ENCODE measurements at regions not wholly inside any gene's neighbourhood (a gene's known extent, or its start where the extent isn't known, plus 50 kb on each side); places are given as distances from the start of the nearest gene placed in this dataset.

DNA sequence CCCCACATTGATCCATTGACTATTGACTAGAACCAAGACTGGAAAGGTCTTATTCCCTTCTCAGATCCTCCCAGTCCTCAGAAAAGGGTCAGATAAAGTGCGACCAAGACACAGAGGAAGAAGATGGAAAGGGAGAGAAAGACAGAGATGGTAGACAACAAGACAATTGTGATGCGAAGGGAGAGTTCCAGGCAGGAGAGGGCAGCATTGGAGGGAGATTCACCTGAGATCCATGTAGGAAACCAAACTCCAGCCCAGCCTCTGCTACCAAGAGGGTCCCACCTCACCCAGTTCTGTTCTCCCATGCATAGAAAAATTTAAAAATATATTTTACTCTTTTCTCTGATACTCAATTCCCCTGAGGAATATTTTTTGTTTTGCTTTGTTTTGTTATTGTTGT, 67.3 kb upstream of the TSHZ3 start:
- Histone ChIP-seq H3K36me3 (no peaks in the 10 kb centered on the region), H3K4me1 (no peaks in the 10 kb centered on the region), H3K9me3 (no peaks in the 10 kb centered on the region), H3K4me3 (no peak overlapping the region), H3K27ac (no peak overlapping the region), H3K27me3 (no peaks in the 10 kb centered on the region)
- TF ChIP-seq CTCF (IDR thresholded peaks at IDR 0.05) (no peak), POLR2A (IDR thresholded peaks at IDR 0.05) (no peak)
- 81 to 86% methylated on average over 2 of the region's 2 CpGs for WGBS, 2 donors
- intact Hi-C loops (cut with DNase I) = no loop called here
- DNase-seq = no peak

DNA sequence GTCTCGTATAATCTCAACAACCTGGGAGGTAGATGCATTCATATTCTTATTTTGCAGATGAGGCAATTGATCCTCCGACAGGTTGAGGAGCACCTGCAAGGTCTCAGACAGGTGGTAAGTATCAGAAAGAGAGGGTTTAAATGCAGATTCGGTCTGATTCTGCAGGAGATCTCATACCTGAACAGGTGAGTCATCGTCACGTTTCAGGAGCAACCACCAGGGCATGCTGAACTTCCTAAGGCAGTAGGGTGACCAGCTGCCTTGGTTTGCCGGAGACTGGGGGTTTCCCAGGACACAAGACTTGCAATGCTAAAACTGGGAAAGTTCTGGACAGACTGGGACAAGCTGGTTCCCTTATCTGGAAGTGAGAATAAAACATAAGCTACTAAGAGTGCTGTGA, 68.8 kb upstream of the TSHZ3 start:
- TF ChIP-seq CTCF (IDR thresholded peaks at IDR 0.05) = no peak
- Histone ChIP-seq H3K36me3 (no peaks in the 10 kb centered on the region), H3K9me3 (no peaks in the 10 kb centered on the region), H3K4me3 (no peak overlapping the region), H3K27me3 (no peaks in the 10 kb centered on the region), H3K27ac (no peak overlapping the region), H3K4me1 (no peaks in the 10 kb centered on the region)
- no peak for DNase-seq
- 46 to 52% methylated on average over 3 to 6 of the region's 6 CpGs for WGBS, 2 donors
- intact Hi-C loops (cut with DNase I) = no loop called here

GRCh38 chr19:31418692-31419430, 69.6 kb upstream of the TSHZ3 start:
- Histone ChIP-seq H3K36me3 (no peaks in the 10 kb centered on the region), H3K9me3 (no peaks in the 10 kb centered on the region), H3K4me3 (no peak overlapping the region), H3K27me3 (no peaks in the 10 kb centered on the region), H3K27ac (no peak overlapping the region), H3K4me1 (no peaks in the 10 kb centered on the region)
- TF ChIP-seq POLR2A (IDR thresholded peaks at IDR 0.05) (no peak), CTCF (IDR thresholded peaks at IDR 0.05) (no peak)
- WGBS, 2 donors = 51 to 61% methylated on average over 7 to 8 of the region's 8 CpGs
- intact Hi-C loops (cut with DNase I) = no loop called here
- no peak for DNase-seq

GRCh38 chr19:31419871-31420445, 70.7 kb upstream of the TSHZ3 start:
- Histone ChIP-seq H3K27me3 (no peaks in the 10 kb centered on the region), H3K9me3 (no peaks in the 10 kb centered on the region), H3K27ac (no peak overlapping the region), H3K36me3 (no peaks in the 10 kb centered on the region), H3K4me3 (no peak overlapping the region), H3K4me1 (no peaks in the 10 kb centered on the region)
- WGBS, 2 donors = 50 to 87% methylated on average over 8 to 11 of the region's 11 CpGs
- TF ChIP-seq CTCF (IDR thresholded peaks at IDR 0.05) (no peak), POLR2A (IDR thresholded peaks at IDR 0.05) (no peak)
- no peak for DNase-seq
- intact Hi-C loops (cut with DNase I) = no loop called here

DNA sequence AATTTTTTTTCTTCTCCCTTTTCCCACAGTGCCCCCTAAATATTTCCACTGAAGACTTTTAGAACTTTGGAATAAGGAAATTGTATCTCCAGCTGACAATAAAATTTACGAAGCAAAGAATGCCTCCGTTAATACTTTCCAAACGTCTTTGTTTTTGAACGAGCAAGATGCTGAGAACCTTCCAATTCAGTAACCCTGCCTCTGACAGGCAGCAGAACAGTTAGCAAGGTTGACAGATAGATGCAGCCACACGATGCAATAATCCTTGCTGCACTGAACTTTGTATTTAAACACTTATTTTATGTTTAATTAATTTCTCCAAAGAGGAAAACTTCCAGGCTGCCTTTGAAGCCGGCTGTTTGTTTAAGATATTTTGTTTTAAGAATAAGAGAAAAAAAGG, 71.8 kb upstream of the TSHZ3 start:
- no peak overlapping the region for H3K4me3 ChIP-seq
- no peak for TF ChIP-seq CTCF (IDR thresholded peaks at IDR 0.05)
- no peak for TF ChIP-seq POLR2A (IDR thresholded peaks at IDR 0.05)
- no peak overlapping the region for H3K27ac ChIP-seq
- no peaks in the 10 kb centered on the region for H3K9me3 ChIP-seq
- no peaks in the 10 kb centered on the region for H3K27me3 ChIP-seq
- no peaks in the 10 kb centered on the region for H3K4me1 ChIP-seq
- 23 to 36% methylated on average over 6 of the region's 6 CpGs for WGBS, 2 donors
- intact Hi-C loops (cut with DNase I) = no loop called here
- no peak for DNase-seq
- no peaks in the 10 kb centered on the region for H3K36me3 ChIP-seq
